ENCODE measurements at regions not wholly inside any gene's neighbourhood (a gene's known extent, or its start where the extent isn't known, plus 50 kb on each side); places are given as distances from the start of the nearest gene placed in this dataset.

DNA sequence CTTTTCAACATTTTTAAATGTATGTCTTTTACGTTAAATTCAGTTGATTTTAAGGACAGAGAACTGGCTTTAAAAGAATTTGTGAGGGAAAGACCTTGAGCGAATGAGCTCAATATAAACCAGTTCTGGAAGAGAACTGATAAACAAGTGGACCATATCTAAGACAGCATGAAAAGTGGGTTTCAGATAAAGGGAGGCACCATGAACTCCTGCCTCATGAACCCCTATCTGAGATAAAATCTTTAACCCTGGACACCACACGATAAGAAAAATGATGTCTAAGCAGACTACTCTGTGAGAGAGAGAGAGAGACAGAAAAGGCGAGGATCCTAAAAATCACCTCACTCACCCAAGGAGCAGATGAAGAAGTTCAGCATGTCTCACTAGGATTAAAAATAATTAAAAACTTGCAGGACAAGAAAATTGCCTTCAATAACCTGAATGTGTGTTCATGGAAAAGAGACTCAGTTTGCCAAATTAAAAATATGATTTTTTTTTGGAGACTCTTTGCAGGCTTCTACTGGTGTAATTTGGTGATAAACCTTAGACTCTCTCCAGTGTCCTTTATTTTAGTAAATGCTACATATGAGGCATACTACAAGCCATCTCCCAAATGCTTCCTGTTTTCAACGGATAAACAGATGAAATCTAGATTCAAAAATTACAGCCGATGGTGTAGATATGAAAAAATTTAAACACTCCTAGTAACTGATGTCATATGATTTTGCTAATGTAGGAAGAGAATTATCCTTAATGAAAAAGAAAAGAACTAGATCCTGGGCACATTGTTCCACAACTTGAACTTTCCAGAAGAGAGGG, 299.5 kb downstream of the ADGB start:
- TF ChIP-seq FOXA1 (IDR thresholded peaks at IDR 0.05) (no peak), NFRKB (IDR thresholded peaks at IDR 0.05) (no peak), FOXK2 (IDR thresholded peaks at IDR 0.05) (no peak), FOXM1 (IDR thresholded peaks at IDR 0.05; ENCODE audit: borderline replicate concordance) (no peak), ELF4 (IDR thresholded peaks at IDR 0.05) (no peak), CTBP1 (IDR thresholded peaks at IDR 0.05; ENCODE audit: borderline replicate concordance) (no peak), HDGF (IDR thresholded peaks at IDR 0.05; ENCODE audit: borderline replicate concordance) (no peak), L3MBTL2 (conservative IDR thresholded peaks at IDR 0.05) (no peak), ARNT (IDR thresholded peaks at IDR 0.05) (no peak), TARDBP (IDR thresholded peaks at IDR 0.05) (no peak), SP1 (IDR thresholded peaks at IDR 0.05) (no peak), LEF1 (IDR thresholded peaks at IDR 0.05; ENCODE audit: borderline replicate concordance) (no peak), BHLHE40 (IDR thresholded peaks at IDR 0.05; ENCODE audit: borderline replicate concordance) (no peak), ZNF384 (IDR thresholded peaks at IDR 0.05) (no peak), SUZ12 (IDR thresholded peaks at IDR 0.05) (no peak)
- TF ChIP-seq, protein P1, sequence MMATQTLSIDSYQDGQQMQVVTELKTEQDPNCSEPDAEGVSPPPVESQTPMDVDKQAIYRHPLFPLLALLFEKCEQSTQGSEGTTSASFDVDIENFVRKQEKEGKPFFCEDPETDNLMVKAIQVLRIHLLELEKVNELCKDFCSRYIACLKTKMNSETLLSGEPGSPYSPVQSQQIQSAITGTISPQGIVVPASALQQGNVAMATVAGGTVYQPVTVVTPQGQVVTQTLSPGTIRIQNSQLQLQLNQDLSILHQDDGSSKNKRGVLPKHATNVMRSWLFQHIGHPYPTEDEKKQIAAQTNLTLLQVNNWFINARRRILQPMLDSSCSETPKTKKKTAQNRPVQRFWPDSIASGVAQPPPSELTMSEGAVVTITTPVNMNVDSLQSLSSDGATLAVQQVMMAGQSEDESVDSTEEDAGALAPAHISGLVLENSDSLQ (IDR thresholded peaks at IDR 0.05): no peak
- ChIA-PET CTCF (no interaction called here), POLR2A (no interaction called here)
- DNase-seq (ENCODE audit: extremely low spot score): no peak

DNA sequence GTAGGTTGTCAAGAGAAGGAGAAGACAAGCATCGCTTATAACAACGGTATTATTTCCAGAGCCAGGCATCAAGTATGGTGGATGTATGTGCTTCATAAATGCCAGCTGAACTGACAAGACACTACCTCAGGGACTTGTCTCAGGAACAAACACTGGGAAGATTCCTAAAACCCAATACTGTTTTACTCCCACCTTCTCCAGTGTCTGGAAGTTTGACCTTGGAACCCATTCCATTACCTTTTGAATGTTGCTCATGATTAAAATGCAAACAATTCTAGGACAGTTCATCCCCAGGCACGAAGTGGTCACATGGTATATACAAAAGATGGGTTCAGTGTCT, 300.1 kb downstream of the ADGB start:
- POLR2A ChIA-PET: no interaction called here
- CTCF ChIA-PET: no interaction called here
- TF ChIP-seq SUZ12 (IDR thresholded peaks at IDR 0.05) (no peak), FOXA1 (IDR thresholded peaks at IDR 0.05) (no peak), TARDBP (IDR thresholded peaks at IDR 0.05) (no peak), SP1 (IDR thresholded peaks at IDR 0.05) (no peak), ELF4 (IDR thresholded peaks at IDR 0.05) (no peak), ZNF384 (IDR thresholded peaks at IDR 0.05) (no peak), CTBP1 (IDR thresholded peaks at IDR 0.05; ENCODE audit: borderline replicate concordance) (no peak), NFRKB (IDR thresholded peaks at IDR 0.05) (no peak), HDGF (IDR thresholded peaks at IDR 0.05; ENCODE audit: borderline replicate concordance) (no peak), BHLHE40 (IDR thresholded peaks at IDR 0.05; ENCODE audit: borderline replicate concordance) (no peak), FOXM1 (IDR thresholded peaks at IDR 0.05; ENCODE audit: borderline replicate concordance) (no peak), FOXK2 (IDR thresholded peaks at IDR 0.05) (no peak), LEF1 (IDR thresholded peaks at IDR 0.05; ENCODE audit: borderline replicate concordance) (no peak), L3MBTL2 (conservative IDR thresholded peaks at IDR 0.05) (no peak), ARNT (IDR thresholded peaks at IDR 0.05) (no peak)
- TF ChIP-seq, protein P1 (IDR thresholded peaks at IDR 0.05): no peak

DNA sequence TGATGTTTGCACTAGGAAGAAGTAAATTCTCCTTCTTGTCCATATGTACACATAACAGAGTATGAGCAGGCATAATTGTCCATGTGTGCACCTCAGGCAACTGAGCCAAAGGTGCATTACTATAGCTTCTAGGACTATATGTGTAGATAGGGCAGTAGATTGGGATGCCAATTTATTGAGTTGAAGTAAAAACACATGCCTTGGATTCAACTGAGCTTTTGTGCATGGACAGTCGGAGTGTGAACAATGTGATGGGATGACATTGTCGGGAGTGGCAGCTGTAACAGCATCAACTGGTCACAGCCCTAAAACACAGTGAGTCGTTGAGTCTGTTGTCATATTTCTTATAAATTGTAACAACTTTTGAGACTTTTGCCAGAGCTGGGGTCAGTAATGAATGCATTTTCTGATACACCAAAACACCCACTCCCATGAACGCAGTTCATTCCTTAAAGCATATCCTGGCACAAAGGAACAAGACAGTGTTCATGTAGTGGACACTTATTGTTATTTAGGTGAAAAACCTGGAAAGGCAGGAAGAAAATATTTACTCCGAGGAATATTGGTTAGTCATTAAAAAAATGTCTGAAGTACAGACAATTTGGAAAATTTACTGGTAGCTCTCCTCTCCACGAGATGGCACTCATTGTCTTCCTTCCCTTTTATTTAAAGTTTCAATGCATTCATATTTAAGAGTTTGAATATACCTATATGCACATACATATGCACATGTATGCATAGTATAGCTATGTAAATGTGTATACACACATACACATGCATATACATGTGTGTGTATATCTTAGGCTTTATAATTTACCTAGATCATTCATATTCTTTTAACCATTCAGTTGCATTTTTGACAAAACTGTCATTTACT, 302.0 kb upstream of the STXBP5 start:
- no peak for DNase-seq (ENCODE audit: extremely low spot score)
- CTCF ChIA-PET: interaction anchor here (0.8 kb wide), 1 partner anchor 384 kb away, joined by 4 read pairs; no protein-coding TSS in a partner anchor
- POLR2A ChIA-PET: interaction anchor here (0.5 kb wide), 1 partner anchor 388 kb away, joined by 3 read pairs; no protein-coding TSS in a partner anchor
- TF ChIP-seq LEF1 (IDR thresholded peaks at IDR 0.05; ENCODE audit: borderline replicate concordance) (no peak), NFRKB (IDR thresholded peaks at IDR 0.05) (no peak), BHLHE40 (IDR thresholded peaks at IDR 0.05; ENCODE audit: borderline replicate concordance) (no peak), HDGF (IDR thresholded peaks at IDR 0.05; ENCODE audit: borderline replicate concordance) (no peak), ELF4 (IDR thresholded peaks at IDR 0.05) (no peak), FOXA1 (IDR thresholded peaks at IDR 0.05) (no peak), SUZ12 (IDR thresholded peaks at IDR 0.05) (no peak), CTBP1 (IDR thresholded peaks at IDR 0.05; ENCODE audit: borderline replicate concordance) (no peak)

More for the DNA sequence above, 300.1 kb downstream of the ADGB start:
- DNase-seq (ENCODE audit: extremely low spot score): no peak

DNA sequence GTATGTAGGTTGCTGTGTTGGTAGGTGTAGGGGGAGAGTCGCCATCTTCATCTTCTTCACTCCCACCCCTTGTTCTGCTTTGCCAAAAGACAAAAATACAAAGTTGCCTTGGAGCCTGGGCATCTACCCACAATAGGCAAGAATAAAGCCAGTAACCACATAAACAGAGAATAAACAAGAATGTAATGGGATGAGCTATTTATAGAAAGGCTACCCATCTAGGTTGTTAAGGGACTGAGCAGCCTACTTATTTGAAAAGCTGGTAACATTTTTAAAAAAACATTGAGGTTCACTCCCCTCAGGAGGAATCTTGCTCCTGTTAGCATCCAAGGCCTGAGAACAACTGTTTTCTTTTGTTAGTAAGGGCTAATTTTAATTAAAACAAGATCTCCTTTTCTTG, 301.4 kb upstream of the STXBP5 start:
- ChIA-PET CTCF (interaction anchor here (0.5 kb wide), 1 partner anchor 769 kb away, joined by 3 read pairs; no protein-coding TSS in a partner anchor), POLR2A (no interaction called here)
- TF ChIP-seq TARDBP (IDR thresholded peaks at IDR 0.05) (no peak), SP1 (IDR thresholded peaks at IDR 0.05) (no peak), L3MBTL2 (conservative IDR thresholded peaks at IDR 0.05) (no peak), FOXK2 (IDR thresholded peaks at IDR 0.05) (no peak), FOXM1 (IDR thresholded peaks at IDR 0.05; ENCODE audit: borderline replicate concordance) (no peak), ZNF384 (IDR thresholded peaks at IDR 0.05) (no peak), LEF1 (IDR thresholded peaks at IDR 0.05; ENCODE audit: borderline replicate concordance) (no peak), CTBP1 (IDR thresholded peaks at IDR 0.05; ENCODE audit: borderline replicate concordance) (no peak), FOXA1 (IDR thresholded peaks at IDR 0.05) (no peak), HDGF (IDR thresholded peaks at IDR 0.05; ENCODE audit: borderline replicate concordance) (no peak), SUZ12 (IDR thresholded peaks at IDR 0.05) (no peak), BHLHE40 (IDR thresholded peaks at IDR 0.05; ENCODE audit: borderline replicate concordance) (no peak), ARNT (IDR thresholded peaks at IDR 0.05) (no peak), NFRKB (IDR thresholded peaks at IDR 0.05) (no peak), ELF4 (IDR thresholded peaks at IDR 0.05) (no peak)
- TF ChIP-seq, protein P1 (IDR thresholded peaks at IDR 0.05): no peak
- no peak for DNase-seq (ENCODE audit: extremely low spot score)

DNA sequence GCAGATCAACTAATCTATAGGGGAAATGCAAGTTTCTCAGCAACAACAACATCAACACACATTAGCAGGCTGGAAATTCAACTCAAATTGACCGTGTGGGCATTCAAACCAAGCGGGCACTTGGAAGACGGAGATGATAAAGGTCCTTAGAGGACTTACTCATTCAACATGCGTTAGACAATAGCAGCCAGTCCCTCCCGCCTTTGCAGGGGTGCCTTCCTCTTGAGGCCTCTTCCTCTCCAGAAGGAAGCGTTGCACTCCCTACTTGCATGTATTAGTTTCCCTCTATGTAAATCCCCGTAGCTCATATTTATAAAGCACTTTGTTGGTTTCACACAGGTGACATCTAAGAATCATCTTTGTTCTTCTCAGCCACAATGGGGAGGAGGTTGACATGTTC, 300.8 kb upstream of the STXBP5 start:
- TF ChIP-seq NFRKB (IDR thresholded peaks at IDR 0.05) (no peak), FOXK2 (IDR thresholded peaks at IDR 0.05) (no peak), HDGF (IDR thresholded peaks at IDR 0.05; ENCODE audit: borderline replicate concordance) (no peak), ZNF384 (IDR thresholded peaks at IDR 0.05) (no peak), SP1 (IDR thresholded peaks at IDR 0.05) (no peak), FOXA1 (IDR thresholded peaks at IDR 0.05) (no peak)
- ChIA-PET POLR2A (no interaction called here), CTCF (interaction anchor here (0.5 kb wide), 1 partner anchor 768 kb away, joined by 3 read pairs; no protein-coding TSS in a partner anchor)
- DNase-seq (ENCODE audit: extremely low spot score): no peak

Measured in HEK293T (cell line).